ENCODE measurements at regions not wholly inside any gene's neighbourhood (a gene's known extent, or its start where the extent isn't known, plus 50 kb on each side); places are given as distances from the start of the nearest gene placed in this dataset.

- TF ChIP-seq, protein P1, sequence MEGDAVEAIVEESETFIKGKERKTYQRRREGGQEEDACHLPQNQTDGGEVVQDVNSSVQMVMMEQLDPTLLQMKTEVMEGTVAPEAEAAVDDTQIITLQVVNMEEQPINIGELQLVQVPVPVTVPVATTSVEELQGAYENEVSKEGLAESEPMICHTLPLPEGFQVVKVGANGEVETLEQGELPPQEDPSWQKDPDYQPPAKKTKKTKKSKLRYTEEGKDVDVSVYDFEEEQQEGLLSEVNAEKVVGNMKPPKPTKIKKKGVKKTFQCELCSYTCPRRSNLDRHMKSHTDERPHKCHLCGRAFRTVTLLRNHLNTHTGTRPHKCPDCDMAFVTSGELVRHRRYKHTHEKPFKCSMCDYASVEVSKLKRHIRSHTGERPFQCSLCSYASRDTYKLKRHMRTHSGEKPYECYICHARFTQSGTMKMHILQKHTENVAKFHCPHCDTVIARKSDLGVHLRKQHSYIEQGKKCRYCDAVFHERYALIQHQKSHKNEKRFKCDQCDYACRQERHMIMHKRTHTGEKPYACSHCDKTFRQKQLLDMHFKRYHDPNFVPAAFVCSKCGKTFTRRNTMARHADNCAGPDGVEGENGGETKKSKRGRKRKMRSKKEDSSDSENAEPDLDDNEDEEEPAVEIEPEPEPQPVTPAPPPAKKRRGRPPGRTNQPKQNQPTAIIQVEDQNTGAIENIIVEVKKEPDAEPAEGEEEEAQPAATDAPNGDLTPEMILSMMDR (conservative IDR thresholded peaks at IDR 0.05; ENCODE audit: low read depth, low read length) = no peak
- no peak for TF ChIP-seq POLR2A (IDR thresholded peaks at IDR 0.05; ENCODE audit: low read depth, low read length)
- TF ChIP-seq, protein P2, sequence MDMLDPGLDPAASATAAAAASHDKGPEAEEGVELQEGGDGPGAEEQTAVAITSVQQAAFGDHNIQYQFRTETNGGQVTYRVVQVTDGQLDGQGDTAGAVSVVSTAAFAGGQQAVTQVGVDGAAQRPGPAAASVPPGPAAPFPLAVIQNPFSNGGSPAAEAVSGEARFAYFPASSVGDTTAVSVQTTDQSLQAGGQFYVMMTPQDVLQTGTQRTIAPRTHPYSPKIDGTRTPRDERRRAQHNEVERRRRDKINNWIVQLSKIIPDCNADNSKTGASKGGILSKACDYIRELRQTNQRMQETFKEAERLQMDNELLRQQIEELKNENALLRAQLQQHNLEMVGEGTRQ (IDR thresholded peaks at IDR 0.05; ENCODE audit: low read depth, low read length) = no peak
- TF ChIP-seq RAD21 (IDR thresholded peaks at IDR 0.05; ENCODE audit: low read length) = no peak
- no peak for TF ChIP-seq MAFK (IDR thresholded peaks at IDR 0.05; ENCODE audit: low read depth, low read length)
- no peak for TF ChIP-seq MXI1 (IDR thresholded peaks at IDR 0.05; ENCODE audit: borderline replicate concordance, low read depth, low read length)
- TF ChIP-seq RFX5 (IDR thresholded peaks at IDR 0.05; ENCODE audit: low read depth, low read length) = no peak
- TF ChIP-seq CEBPB (IDR thresholded peaks at IDR 0.05; ENCODE audit: low read depth, low read length) = no peak
- TF ChIP-seq FOS (IDR thresholded peaks at IDR 0.05; ENCODE audit: low read depth, low read length) = no peak
- no peak for TF ChIP-seq MAZ (IDR thresholded peaks at IDR 0.05; ENCODE audit: borderline replicate concordance, low read depth, low read length)
- TF ChIP-seq NFE2L2 (IDR thresholded peaks at IDR 0.05; ENCODE audit: low read depth, low read length) = no peak
- TF ChIP-seq SMC3 (IDR thresholded peaks at IDR 0.05; ENCODE audit: low read depth, low read length) = no peak
Measured at GRCh38 chr1:64393790-64394189, 76.1 kb upstream of the CACHD1 start.
